ENCODE measurements at regions not wholly inside any gene's neighbourhood (a gene's known extent, or its start where the extent isn't known, plus 50 kb on each side); places are given as distances from the start of the nearest gene placed in this dataset.

DNA sequence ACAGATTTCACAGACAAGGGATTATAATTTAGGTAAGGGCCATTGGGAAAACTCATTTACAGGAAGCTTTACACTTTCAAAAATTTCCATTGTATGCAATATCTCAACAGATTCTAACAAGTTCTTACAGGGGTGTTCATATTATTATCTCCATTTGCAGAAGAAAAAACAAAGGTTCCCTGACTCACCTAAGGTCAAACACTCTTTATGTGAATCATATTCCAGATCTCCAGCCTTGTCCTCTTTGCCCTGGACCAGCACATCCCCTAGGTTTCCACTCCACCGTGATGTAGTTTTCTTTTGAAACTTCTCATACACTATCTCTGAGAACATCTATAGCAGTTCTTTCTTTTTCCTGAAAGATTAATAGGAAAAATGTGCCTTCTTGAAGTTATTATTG lies 96.4 kb upstream of the HS3ST1 start:
- no peaks in the 10 kb centered on the region for H3K4me1 Mint-ChIP-seq (ENCODE audit: unreplicated experiment)
- H3K9me3 Mint-ChIP-seq = no peaks in the 10 kb centered on the region
- no peaks in the 10 kb centered on the region for H3K36me3 Mint-ChIP-seq
- no peak for DNase-seq (ENCODE audit: extremely low spot score, unreplicated experiment)
- no peak overlapping the region for H3K4me3 Mint-ChIP-seq
- H3K27me3 Mint-ChIP-seq = no peaks in the 10 kb centered on the region
- no peak overlapping the region for H3K27ac Mint-ChIP-seq
- TF ChIP-seq, protein P1, sequence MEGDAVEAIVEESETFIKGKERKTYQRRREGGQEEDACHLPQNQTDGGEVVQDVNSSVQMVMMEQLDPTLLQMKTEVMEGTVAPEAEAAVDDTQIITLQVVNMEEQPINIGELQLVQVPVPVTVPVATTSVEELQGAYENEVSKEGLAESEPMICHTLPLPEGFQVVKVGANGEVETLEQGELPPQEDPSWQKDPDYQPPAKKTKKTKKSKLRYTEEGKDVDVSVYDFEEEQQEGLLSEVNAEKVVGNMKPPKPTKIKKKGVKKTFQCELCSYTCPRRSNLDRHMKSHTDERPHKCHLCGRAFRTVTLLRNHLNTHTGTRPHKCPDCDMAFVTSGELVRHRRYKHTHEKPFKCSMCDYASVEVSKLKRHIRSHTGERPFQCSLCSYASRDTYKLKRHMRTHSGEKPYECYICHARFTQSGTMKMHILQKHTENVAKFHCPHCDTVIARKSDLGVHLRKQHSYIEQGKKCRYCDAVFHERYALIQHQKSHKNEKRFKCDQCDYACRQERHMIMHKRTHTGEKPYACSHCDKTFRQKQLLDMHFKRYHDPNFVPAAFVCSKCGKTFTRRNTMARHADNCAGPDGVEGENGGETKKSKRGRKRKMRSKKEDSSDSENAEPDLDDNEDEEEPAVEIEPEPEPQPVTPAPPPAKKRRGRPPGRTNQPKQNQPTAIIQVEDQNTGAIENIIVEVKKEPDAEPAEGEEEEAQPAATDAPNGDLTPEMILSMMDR (conservative IDR thresholded peaks at IDR 0.05) = no peak

DNA sequence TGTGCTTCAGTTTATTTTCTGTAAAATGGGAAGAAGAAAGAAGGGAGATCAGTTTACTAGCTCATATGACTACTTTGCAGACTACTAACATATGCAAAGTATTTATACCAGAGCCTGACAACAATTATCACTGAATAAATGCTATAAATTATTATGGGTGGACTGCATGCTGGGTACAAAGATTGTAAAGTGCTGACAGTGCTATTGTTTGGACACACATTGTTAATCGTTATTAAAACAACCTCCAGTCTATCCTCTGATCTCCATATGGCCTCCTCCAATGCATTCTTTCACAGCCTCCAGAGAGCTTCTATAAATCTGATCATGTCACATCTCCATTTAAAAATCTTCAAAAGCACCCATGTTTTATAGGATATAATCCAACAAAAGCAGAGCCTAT lies 90.1 kb upstream of the HS3ST1 start:
- TF ChIP-seq, protein P1 (conservative IDR thresholded peaks at IDR 0.05) = no peak
- H3K27me3 Mint-ChIP-seq = peaks cover 4% of the 10 kb centered on the region
- no peak overlapping the region for H3K27ac Mint-ChIP-seq
- no peaks in the 10 kb centered on the region for H3K36me3 Mint-ChIP-seq
- no peak overlapping the region for H3K4me3 Mint-ChIP-seq
- no peak for DNase-seq (ENCODE audit: extremely low spot score, unreplicated experiment)
- H3K4me1 Mint-ChIP-seq (ENCODE audit: unreplicated experiment) = peaks cover 21% of the 10 kb centered on the region
- H3K9me3 Mint-ChIP-seq = no peaks in the 10 kb centered on the region

DNA sequence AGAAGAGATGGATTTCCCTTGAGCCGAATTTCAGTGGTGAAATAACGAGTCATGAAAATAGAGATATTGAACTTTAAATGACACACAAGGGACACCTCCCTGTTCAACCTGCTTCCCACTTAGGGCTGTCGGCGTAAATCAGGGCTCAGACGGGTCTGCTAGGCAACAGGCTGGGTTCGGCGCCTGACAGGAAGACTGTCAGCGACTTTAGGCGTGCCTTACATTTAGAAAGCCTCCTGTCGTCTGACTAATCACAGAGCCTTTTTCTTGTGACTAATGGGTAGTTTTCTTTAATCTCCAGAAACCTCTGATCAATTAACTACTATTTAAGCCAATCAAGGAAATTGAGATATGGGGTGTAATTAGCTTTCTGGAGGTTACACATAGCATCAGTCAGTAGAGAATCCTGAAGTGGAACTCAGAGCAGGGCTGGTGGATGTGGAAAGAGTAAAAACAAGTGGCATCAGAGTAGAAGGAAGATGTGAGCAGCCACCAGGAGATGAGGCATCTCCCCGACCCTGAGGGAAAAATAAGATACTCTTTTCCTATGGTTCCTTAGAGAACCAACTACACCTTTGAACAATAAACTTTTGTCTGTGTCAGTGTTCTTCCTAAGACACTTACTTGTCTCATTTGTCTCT lies 86.2 kb upstream of the HS3ST1 start:
- TF ChIP-seq, protein P1 (conservative IDR thresholded peaks at IDR 0.05) = no peak
- H3K4me3 Mint-ChIP-seq = peak overlapping the region; percentile 57
- H3K9me3 Mint-ChIP-seq = no peaks in the 10 kb centered on the region
- peaks cover 36% of the 10 kb centered on the region for H3K4me1 Mint-ChIP-seq (ENCODE audit: unreplicated experiment)
- H3K36me3 Mint-ChIP-seq = no peaks in the 10 kb centered on the region
- peaks cover 4% of the 10 kb centered on the region for H3K27me3 Mint-ChIP-seq
- peak overlapping the region; percentile 84 for H3K27ac Mint-ChIP-seq
- DNase-seq (ENCODE audit: extremely low spot score, unreplicated experiment) = no peak

DNA sequence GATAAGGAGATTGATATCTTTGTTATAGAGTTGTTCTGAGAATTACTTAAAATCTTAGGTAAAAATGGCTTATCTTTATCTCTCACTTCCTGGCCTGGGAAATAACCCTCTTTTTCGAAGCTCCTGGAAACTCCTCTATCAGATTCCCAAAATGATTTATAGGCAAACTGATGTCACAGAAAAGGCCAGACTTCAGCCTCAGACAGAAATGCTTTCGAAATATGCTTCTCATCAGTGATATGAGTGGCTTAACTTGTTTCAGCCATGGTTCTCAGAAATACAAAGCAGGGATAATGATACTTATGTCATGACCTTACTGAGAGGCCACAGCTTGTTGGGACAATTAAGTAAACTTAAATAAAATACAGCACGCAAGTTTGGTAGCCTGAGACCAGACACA lies 85.3 kb upstream of the HS3ST1 start:
- Mint-ChIP-seq H3K9me3 (peaks cover 3% of the 10 kb centered on the region), H3K27me3 (peaks cover 7% of the 10 kb centered on the region), H3K27ac (peak overlapping the region; percentile 84), H3K36me3 (no peaks in the 10 kb centered on the region), H3K4me3 (peak overlapping the region; percentile 57), H3K4me1 (ENCODE audit: unreplicated experiment) (peaks cover 36% of the 10 kb centered on the region)
- no peak for DNase-seq (ENCODE audit: extremely low spot score, unreplicated experiment)
- TF ChIP-seq, protein P1 (conservative IDR thresholded peaks at IDR 0.05) = no peak

DNA sequence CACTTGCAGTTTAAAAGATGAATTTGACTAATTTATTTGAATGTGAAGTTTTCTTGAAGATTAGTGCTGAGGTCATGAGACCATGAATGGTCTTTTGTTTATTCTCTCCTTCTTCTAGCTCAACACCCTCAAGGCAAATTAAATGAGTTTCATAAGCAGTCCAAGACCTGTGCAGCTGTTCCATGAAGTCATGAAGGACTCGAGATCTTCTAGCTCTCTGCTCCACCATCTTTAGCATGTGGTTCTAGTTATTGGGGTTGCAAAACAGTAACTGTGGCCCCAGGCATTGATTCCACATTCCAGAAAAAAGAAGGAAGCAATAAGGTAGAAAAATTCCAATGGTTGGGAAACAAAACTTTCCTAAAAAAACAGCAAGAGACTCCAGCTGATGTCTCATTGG lies 84.2 kb upstream of the HS3ST1 start:
- TF ChIP-seq, protein P1 (conservative IDR thresholded peaks at IDR 0.05) = no peak
- no peak for DNase-seq (ENCODE audit: extremely low spot score, unreplicated experiment)
- Mint-ChIP-seq H3K36me3 (no peaks in the 10 kb centered on the region), H3K4me3 (no peak overlapping the region), H3K9me3 (peaks cover 6% of the 10 kb centered on the region), H3K27me3 (peaks cover 7% of the 10 kb centered on the region), H3K27ac (no peak overlapping the region), H3K4me1 (ENCODE audit: unreplicated experiment) (peaks cover 36% of the 10 kb centered on the region)

DNA sequence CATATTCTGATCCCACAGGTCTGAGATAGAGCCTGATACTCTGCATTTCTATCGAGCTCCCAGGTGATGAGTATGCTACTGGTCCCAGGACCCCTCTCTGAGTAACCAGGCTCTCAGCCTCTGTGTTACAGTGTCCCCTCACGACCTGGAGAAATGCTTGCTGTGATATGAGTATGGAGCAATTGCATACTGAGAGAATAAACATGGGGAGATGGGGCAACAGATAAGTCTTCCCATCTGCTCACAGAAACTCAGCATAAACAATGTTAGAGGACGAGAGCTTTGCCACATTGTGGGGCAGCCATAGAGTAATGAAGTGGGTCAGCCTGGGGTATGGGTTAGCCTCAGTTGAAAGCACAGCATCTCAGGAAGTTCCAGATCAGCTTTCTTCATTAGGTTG lies 82.6 kb upstream of the HS3ST1 start:
- no peak overlapping the region for H3K27ac Mint-ChIP-seq

More for the DNA sequence above, 82.6 kb upstream of the HS3ST1 start:
- TF ChIP-seq, protein P1 (conservative IDR thresholded peaks at IDR 0.05) = no peak
- Mint-ChIP-seq H3K4me3 (no peak overlapping the region), H3K36me3 (no peaks in the 10 kb centered on the region), H3K9me3 (peaks cover 6% of the 10 kb centered on the region), H3K27me3 (peaks cover 7% of the 10 kb centered on the region), H3K4me1 (ENCODE audit: unreplicated experiment) (peaks cover 36% of the 10 kb centered on the region)
- DNase-seq (ENCODE audit: extremely low spot score, unreplicated experiment) = no peak

Measured in type B pancreatic cell (in vitro differentiated cells).